IgD-negative memory B cell (primary cell): ENCODE measurements at regions not wholly inside any gene's neighbourhood (a gene's known extent, or its start where the extent isn't known, plus 50 kb on each side); places are given as distances from the start of the nearest gene placed in this dataset.
"Not testable (repeated sequence)": the region's sequence is repeated elsewhere in the genome, so short reads cannot be mapped to it uniquely, and the experiment has no call there.

Experiments used
- H3K27ac Mint-ChIP-seq, 3 donors: one replicate each; pipeline ENCODE4 v1.8.0; 2020 to 2022; ENCODE audit warnings: mild to moderate bottlenecking in 3 of 3, mixed read lengths in 3 of 3, moderate library complexity in 1 of 3
- H3K27me3 Mint-ChIP-seq: one replicate; pipeline ENCODE4 v1.8.0; 2021; ENCODE audit warnings: mixed read lengths
- H3K36me3 Mint-ChIP-seq: one replicate; pipeline ENCODE4 v1.8.0; 2020; ENCODE audit warnings: mild to moderate bottlenecking, mixed read lengths
- H3K4me1 Mint-ChIP-seq, 3 donors: one replicate each; pipeline ENCODE4 v1.8.0; 2020 to 2022; ENCODE audit warnings: mixed read lengths in 3 of 3, mild to moderate bottlenecking in 1 of 3
- H3K4me3 Mint-ChIP-seq, 4 donors: one replicate each; pipeline ENCODE4 v1.8.0; 2020 to 2022; ENCODE audit warnings: mild to moderate bottlenecking in 4 of 4, mixed read lengths in 4 of 4, moderate library complexity in 3 of 4
- H3K9me3 Mint-ChIP-seq, 3 donors: one replicate each; pipeline ENCODE4 v1.8.0; 2020 to 2021; ENCODE audit warnings: mixed read lengths in 3 of 3, mild to moderate bottlenecking in 1 of 3

DNA sequence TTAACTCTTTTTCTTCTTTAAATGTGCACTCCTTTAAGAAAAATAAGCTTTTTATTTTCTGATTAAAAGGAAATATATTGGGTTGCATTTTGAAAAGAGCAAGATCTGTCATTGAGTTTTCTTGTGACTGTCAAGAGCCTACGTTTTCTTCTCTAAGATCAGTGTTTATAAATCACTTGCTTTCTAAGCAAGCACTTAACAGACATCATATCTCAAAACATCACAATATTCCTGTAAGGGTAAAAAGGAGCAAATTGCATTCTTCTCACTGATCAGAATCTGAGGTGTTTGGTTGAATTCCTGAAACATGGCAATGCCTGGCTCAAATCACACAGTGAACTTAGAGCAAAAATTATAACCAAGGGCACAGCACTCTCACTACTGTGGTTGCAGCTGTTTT is 231.3 kb downstream of the PCDH17 start:
- H3K27ac Mint-ChIP-seq, result no peak overlapping the region
- no peak overlapping the region for H3K4me3 Mint-ChIP-seq
- H3K27me3 Mint-ChIP-seq, result no peaks in the 10 kb centered on the region
- H3K9me3 Mint-ChIP-seq, result peaks cover 2 to 10% (median 5%) of the 10 kb centered on the region in 3 donors
- no peaks in the 10 kb centered on the region for H3K36me3 Mint-ChIP-seq
- H3K4me1 Mint-ChIP-seq, result peaks cover 0 to 2% (median 0%) of the 10 kb centered on the region in 3 donors

DNA sequence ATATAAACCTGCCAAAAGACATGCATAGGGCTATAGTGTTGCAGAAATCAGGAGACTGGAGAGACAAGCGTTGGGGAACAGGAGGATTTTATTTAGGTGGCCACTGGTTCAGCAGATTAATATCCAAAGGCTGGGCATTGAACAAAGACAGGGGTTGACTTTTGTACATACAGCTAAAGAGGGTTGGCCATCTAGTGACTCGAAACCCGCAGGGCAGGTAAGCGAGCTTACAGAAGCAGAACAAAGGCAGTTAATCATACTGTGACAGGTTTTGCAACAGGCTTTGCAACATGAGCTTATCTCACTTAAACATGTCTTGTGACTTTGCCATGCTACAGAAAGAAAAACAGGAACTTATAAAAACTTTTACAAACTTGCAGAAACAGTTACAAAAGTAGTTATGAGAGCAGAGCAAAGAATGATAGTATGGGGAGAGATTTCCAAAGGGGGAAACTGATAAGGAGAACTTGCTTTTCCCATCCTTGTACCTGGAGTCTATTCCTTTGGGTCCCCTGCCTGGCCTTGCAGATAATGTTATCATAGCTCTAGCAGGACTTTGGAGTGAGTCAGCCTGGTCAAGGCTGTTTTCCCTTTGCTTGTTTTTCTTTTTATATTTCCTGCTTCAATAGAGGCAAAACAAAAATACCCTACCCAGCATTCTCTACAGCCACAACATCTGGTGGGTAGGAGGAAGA is 234.2 kb downstream of the PCDH17 start:
- Mint-ChIP-seq H3K4me1 (peaks cover 0 to 2% (median 0%) of the 10 kb centered on the region in 3 donors), H3K27ac (no peak overlapping the region), H3K27me3 (no peaks in the 10 kb centered on the region), H3K36me3 (peaks cover 2% of the 10 kb centered on the region), H3K4me3 (no peak overlapping the region), H3K9me3 (peaks cover 4 to 6% (median 5%) of the 10 kb centered on the region in 3 donors)

DNA sequence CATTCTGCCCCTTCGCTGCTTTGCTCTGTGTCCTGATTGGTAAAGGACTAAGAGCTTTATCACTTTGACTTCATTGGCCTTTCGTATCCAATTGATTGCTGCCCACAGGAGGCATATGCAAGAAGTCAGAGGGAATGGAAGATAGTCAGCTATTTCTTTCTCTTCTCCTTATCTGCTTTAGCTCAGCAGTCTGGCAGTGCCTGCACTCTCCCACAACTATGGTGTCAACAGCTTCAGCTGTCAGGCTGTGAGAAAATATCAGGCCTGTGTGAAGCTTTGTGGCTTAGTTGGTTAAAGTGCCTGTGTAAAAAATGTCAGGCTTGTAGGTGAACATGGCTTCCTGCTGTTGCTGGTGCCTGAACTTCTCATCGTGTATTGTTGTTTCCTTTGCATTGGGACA is 243.0 kb downstream of the PCDH17 start:
- Mint-ChIP-seq H3K9me3 (peaks cover 3 to 22% (median 3%) of the 10 kb centered on the region in 3 donors), H3K27me3 (no peaks in the 10 kb centered on the region), H3K4me3 (no peak overlapping the region), H3K4me1 (no peaks in the 10 kb centered on the region), H3K36me3 (peaks cover 2% of the 10 kb centered on the region), H3K27ac (no peak overlapping the region)

DNA sequence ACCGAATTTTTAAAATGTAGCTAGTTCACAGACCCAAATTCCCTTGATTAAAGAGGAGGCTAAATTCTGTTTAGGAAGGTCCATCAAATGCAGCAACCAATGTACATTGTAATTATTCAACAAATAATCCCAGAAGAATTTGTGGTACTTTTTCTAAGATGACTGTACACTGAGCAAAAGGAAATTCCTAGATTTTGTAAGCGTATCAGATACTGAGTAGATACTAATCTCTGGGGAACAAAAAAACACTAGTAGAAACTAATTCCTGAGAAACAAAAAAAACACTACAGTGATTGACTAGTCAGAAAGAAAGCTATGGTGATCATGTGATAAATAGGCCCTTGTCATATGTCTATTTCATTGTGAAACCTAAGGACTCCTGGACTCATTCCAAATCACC is 246.1 kb downstream of the PCDH17 start:
- H3K27ac Mint-ChIP-seq, result no peak overlapping the region
- peaks cover 0 to 17% (median 4%) of the 10 kb centered on the region in 3 donors for H3K9me3 Mint-ChIP-seq
- H3K4me3 Mint-ChIP-seq, result no peak overlapping the region
- no peaks in the 10 kb centered on the region for H3K4me1 Mint-ChIP-seq
- H3K36me3 Mint-ChIP-seq, result no peaks in the 10 kb centered on the region
- H3K27me3 Mint-ChIP-seq, result no peaks in the 10 kb centered on the region

DNA sequence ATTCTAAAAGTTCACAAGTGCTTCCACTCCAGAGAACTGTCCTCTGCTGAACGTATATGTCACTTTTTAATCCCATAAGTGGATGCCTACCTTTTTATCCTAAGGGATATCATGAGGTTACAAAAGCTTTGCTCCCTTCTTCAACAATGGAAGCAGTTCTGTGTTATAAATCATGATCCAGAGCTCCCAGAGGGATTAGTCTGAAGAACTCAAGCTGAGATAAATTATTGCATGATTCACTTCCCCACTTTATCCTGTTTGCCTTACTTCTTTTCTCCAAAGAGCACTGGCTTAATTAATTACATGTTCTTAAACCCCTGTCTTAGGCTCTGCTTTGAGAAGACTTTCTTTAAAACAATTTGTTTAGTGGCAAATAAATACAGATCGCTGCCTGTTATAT is 246.7 kb downstream of the PCDH17 start:
- Mint-ChIP-seq H3K27me3 (no peaks in the 10 kb centered on the region), H3K4me1 (no peaks in the 10 kb centered on the region), H3K27ac (no peak overlapping the region), H3K36me3 (no peaks in the 10 kb centered on the region), H3K4me3 (no peak overlapping the region), H3K9me3 (peaks cover 0 to 21% (median 4%) of the 10 kb centered on the region in 3 donors)

DNA sequence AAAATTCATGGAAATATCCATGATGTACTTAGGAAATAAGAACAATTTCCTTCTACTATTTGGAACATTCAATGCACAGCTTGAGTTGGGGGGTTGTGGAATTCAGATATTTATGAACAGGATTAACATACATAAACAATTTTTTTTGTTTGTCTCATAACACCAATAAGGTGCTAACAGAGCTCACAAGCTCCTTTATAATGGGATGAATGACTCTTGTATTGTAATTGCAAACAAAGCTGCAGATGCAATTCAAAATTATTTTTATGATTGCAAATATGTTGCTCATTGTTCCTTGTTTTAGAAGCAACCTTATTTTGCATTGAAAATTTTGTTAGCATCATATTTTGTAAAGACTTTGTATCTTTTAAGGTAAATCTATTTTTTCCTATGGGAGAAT is 265.7 kb downstream of the PCDH17 start:
- Mint-ChIP-seq H3K4me1 (no peaks in the 10 kb centered on the region), H3K27ac (no peak overlapping the region), H3K27me3 (no peaks in the 10 kb centered on the region), H3K36me3 (no peaks in the 10 kb centered on the region), H3K9me3 (peaks cover 0 to 8% (median 4%) of the 10 kb centered on the region in 3 donors), H3K4me3 (no peak overlapping the region)

DNA sequence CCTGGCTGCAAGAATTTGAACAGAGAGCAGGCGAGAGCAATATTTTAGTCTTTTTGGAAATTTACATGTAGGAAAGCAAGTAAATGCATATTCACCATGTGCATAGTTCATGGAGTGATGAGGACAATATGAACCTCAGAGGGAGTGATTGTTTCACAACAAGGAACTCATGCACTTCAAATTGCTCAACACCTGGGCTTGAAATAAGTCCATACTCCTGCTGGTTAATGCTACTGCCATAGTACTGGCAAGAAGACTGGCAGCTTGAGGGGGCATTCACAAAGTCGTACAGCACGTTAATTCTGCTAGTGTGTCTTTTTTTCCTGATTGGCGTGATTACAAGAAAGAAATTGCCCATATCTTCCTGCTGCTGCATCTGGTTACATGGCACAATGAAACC is 267.6 kb downstream of the PCDH17 start:
- H3K27ac Mint-ChIP-seq, result no peak overlapping the region
- no peak overlapping the region for H3K4me3 Mint-ChIP-seq
- H3K36me3 Mint-ChIP-seq, result no peaks in the 10 kb centered on the region
- peaks cover 3 to 8% (median 8%) of the 10 kb centered on the region in 3 donors for H3K9me3 Mint-ChIP-seq
- no peaks in the 10 kb centered on the region for H3K4me1 Mint-ChIP-seq
- H3K27me3 Mint-ChIP-seq, result no peaks in the 10 kb centered on the region

DNA sequence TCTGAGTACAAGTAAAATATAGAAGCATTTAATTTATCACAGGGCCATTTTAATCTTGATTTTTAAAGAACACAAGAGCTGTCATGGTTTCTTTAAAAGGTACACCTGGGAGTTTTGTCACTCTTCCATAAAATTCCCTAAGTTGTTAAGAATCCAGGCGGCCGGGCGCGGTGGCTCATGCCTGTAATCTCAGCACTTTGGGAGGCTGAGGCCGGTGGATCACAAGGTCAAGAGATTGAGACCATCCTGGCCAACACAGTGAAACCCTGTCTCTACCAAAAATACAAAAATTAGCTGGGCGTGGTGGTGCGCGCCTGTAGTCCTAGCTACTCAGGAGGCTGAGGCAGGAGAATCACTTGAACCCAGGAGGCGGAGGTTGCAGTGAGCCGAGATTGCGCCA is 278.3 kb downstream of the PCDH17 start:
- not testable (repeated sequence) for H3K27ac Mint-ChIP-seq, H3K4me3 Mint-ChIP-seq, H3K36me3 Mint-ChIP-seq, H3K27me3 Mint-ChIP-seq, H3K4me1 Mint-ChIP-seq, H3K9me3 Mint-ChIP-seq

DNA sequence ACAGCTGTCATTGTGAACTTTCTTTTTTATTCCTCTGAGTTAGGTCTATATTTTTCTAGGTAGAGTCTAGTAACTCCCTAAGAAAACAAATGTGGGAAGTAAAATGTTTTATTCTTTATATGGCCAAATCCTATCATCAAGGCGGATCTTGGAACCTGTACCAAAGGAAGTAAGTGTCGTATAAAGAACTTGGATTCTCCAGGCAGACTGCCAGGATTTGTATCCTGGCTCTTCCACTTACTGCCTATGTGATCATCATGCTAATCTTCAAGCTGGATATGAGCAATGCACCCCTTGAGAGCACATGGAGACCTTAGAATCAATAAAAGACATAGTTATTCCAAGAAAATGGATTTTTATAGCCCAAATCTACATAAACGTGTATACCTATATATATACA is 286.5 kb downstream of the PCDH17 start:
- peaks cover 1 to 16% (median 4%) of the 10 kb centered on the region in 3 donors for H3K9me3 Mint-ChIP-seq
- no peak overlapping the region for H3K27ac Mint-ChIP-seq
- H3K4me3 Mint-ChIP-seq, result no peak overlapping the region
- H3K27me3 Mint-ChIP-seq, result no peaks in the 10 kb centered on the region
- H3K4me1 Mint-ChIP-seq, result no peaks in the 10 kb centered on the region
- no peaks in the 10 kb centered on the region for H3K36me3 Mint-ChIP-seq

DNA sequence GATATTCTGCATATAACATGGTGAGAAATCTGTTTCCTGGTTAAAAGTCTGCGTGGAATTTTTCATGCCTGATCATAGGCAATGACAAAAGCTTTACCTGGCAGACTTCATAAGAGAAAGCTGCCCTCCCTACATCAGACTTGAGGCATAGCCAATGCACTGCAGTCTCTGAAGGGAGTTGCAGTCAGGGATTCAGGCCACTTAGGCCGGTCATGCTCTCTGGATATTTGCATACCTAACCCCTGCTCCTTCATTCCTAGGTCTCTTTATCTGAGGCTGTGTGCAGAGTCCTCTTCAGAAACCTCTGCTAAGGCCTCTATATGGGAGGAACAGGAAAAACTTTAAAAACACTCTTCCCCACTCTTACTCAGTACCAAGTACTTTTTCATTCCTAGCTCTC is 287.4 kb downstream of the PCDH17 start:
- H3K27me3 Mint-ChIP-seq, result no peaks in the 10 kb centered on the region

DNA sequence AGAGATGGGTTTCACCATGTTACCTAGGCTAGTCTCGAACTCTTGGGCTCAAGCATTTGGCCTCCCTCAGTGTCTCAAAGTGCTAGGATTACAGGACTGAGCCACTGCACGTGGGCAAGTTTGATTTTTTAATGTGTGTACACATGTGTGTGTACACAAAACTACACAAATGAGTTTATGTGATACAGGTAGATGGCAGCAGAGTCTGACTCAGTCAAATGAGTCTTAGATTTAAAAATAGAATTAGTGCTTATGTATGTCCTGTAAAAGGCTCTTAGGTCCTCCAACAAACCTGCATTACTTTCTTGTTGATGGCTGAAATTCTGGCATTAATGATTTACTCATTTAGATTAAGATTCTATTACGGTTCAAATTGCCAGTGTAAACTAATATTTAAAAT is 293.7 kb downstream of the PCDH17 start:
- Mint-ChIP-seq H3K27ac (no peak overlapping the region), H3K9me3 (peaks cover 3 to 15% (median 4%) of the 10 kb centered on the region in 3 donors), H3K4me1 (no peaks in the 10 kb centered on the region), H3K27me3 (no peaks in the 10 kb centered on the region), H3K4me3 (no peak overlapping the region), H3K36me3 (no peaks in the 10 kb centered on the region)

More for the DNA sequence above, 287.4 kb downstream of the PCDH17 start:
- H3K36me3 Mint-ChIP-seq, result no peaks in the 10 kb centered on the region
- H3K4me3 Mint-ChIP-seq, result no peak overlapping the region
- H3K27ac Mint-ChIP-seq, result no peak overlapping the region
- peaks cover 1 to 16% (median 4%) of the 10 kb centered on the region in 3 donors for H3K9me3 Mint-ChIP-seq
- H3K4me1 Mint-ChIP-seq, result no peaks in the 10 kb centered on the region

DNA sequence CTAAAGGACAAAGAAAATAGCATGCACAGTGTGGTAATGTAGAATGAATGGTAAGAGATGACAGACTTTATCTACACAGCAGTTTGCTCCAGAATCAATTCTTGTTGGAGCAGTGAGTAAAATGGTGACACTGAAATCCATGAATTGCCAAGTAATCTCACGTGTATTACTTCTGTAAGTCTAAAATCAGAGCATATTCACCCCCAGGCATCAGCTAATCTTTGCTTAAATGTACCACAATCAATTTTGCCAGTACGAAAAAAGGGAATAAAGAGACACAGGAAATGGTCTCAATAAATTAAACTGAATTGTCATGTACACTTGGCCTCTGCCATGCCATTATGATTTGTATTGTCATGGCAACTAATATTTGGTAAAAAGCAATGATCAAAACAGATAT is 294.2 kb downstream of the PCDH17 start:
- Mint-ChIP-seq H3K27me3 (no peaks in the 10 kb centered on the region), H3K27ac (no peak overlapping the region), H3K36me3 (no peaks in the 10 kb centered on the region), H3K4me1 (no peaks in the 10 kb centered on the region), H3K9me3 (peaks cover 2 to 10% (median 2%) of the 10 kb centered on the region in 3 donors), H3K4me3 (no peak overlapping the region)

DNA sequence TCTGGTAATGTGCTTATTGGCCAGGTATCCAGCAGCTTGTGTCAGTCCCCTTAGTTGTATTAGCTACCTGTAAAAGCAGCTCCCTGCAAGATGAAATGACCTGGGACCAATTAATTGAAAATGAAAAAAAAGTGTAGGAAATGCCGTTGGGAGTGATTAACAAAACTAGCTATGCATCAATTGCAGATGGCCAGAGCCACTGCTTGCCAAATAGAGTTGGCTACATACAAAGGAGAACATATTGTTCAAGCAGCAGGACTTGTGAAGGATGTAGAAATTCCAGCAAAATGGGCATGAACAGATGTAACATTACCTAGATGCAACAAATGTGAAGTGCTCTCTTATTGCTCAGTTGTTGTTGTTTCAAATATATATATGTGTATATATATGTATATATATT is 300.5 kb downstream of the PCDH17 start:
- H3K4me1 Mint-ChIP-seq, result no peaks in the 10 kb centered on the region
- no peak overlapping the region for H3K4me3 Mint-ChIP-seq
- H3K27ac Mint-ChIP-seq, result no peak overlapping the region
- no peaks in the 10 kb centered on the region for H3K36me3 Mint-ChIP-seq
- peaks cover 0 to 7% (median 0%) of the 10 kb centered on the region in 3 donors for H3K9me3 Mint-ChIP-seq
- H3K27me3 Mint-ChIP-seq, result no peaks in the 10 kb centered on the region

DNA sequence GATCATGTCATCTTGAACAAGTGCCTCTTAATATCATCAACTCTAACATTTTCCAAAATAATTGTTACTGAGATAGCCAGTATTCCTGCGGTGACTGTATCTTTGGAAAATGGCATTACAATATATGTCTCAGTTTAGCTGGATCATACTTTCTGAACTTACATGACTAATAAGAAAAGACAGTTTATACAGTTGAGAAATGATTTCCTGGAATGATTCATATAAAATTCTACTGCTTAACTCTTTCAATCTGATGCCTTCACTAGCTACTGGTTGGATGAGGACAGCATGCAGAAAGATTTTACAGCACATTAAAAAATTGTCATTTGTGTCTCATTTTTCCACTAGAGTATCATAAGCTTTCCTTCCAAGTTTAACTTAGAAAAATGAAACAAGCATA is 302.1 kb downstream of the PCDH17 start:
- Mint-ChIP-seq H3K9me3 (peaks cover 0 to 7% (median 0%) of the 10 kb centered on the region in 3 donors), H3K4me3 (no peak overlapping the region), H3K36me3 (no peaks in the 10 kb centered on the region), H3K4me1 (no peaks in the 10 kb centered on the region), H3K27ac (no peak overlapping the region), H3K27me3 (no peaks in the 10 kb centered on the region)

DNA sequence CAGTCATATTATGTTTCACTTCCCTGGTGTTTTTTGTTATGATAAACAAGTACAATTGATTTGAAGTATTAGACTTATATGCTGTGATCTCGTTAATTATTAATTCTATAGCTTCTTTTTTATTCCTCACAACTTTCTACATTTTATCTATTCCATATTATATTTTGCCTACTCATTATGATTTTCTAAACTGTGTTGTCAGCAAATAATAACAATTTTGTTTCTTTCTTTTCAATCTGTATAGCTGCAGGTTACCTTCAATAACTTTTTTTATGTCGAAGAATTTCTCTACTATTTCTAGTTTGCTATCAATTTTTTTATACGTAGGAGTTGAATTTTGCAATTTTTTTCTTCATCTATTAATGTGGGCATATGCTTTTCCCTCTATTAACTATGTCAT is 304.4 kb downstream of the PCDH17 start:
- H3K4me3 Mint-ChIP-seq, result no peak overlapping the region
- peaks cover 0 to 4% (median 0%) of the 10 kb centered on the region in 3 donors for H3K9me3 Mint-ChIP-seq
- H3K36me3 Mint-ChIP-seq, result no peaks in the 10 kb centered on the region
- H3K27ac Mint-ChIP-seq, result no peak overlapping the region
- no peaks in the 10 kb centered on the region for H3K27me3 Mint-ChIP-seq
- no peaks in the 10 kb centered on the region for H3K4me1 Mint-ChIP-seq

DNA sequence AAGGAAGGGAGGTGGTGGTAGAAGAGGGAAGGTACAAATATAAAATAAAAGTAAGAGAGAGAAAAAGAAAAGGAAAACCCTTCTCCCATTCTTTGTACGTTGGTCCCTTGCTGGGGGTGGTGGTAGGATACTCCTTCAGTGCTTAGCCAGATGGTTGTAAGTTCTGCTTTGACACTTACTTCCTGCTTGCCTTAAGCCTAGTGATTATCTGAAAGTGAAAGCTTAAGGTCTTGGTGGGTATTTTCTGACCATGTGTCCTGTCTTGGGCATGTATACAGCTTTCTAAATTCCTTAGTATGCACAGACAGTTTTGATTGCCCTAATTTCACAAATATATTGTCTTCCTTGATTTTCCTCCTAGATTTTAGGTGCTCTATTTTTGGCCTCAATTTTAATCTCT is 314.8 kb downstream of the PCDH17 start:
- Mint-ChIP-seq H3K4me3 (no peak overlapping the region), H3K27me3 (no peaks in the 10 kb centered on the region), H3K4me1 (no peaks in the 10 kb centered on the region), H3K9me3 (peaks cover 10 to 17% (median 11%) of the 10 kb centered on the region in 3 donors), H3K27ac (no peak overlapping the region), H3K36me3 (no peaks in the 10 kb centered on the region)
